ENCODE measurements at regions not wholly inside any gene's neighbourhood (a gene's known extent, or its start where the extent isn't known, plus 50 kb on each side); places are given as distances from the start of the nearest gene placed in this dataset.

- Histone ChIP-seq H3K27ac (no peak overlapping the region), H3K9me3 (no peaks in the 10 kb centered on the region), H3K27me3 (no peaks in the 10 kb centered on the region), H3K4me1 (no peaks in the 10 kb centered on the region), H3K4me3 (no peak overlapping the region), H3K36me3 (no peaks in the 10 kb centered on the region)
- DNase-seq (ENCODE audit: low spot score in 2 of 2) = no peak
- no peak for TF ChIP-seq POLR2AphosphoS5 (IDR thresholded peaks at IDR 0.05)
- no peak for TF ChIP-seq POLR2A (IDR thresholded peaks at IDR 0.05)
- TF ChIP-seq EP300 (IDR thresholded peaks at IDR 0.05) = no peak
- TF ChIP-seq CTCF (IDR thresholded peaks at IDR 0.05) = no peak
- 52% methylated on average over 2 of the region's 2 CpGs for WGBS
Observed at GRCh38 chr12:71018682-71019081, 98.1 kb upstream of the PTPRR start.

GRCh38 chr12:71014180-71014785, 93.7 kb upstream of the PTPRR start:
- 15% methylated on average over 2 of the region's 2 CpGs for WGBS
- H3K27ac ChIP-seq = no peak overlapping the region
- TF ChIP-seq CTCF (IDR thresholded peaks at IDR 0.05) (peak; percentile 11 to 36), POLR2A (IDR thresholded peaks at IDR 0.05) (no peak)
- no peak for DNase-seq (ENCODE audit: low spot score in 2 of 2)
- no peaks in the 10 kb centered on the region for H3K4me1 ChIP-seq
- no peaks in the 10 kb centered on the region for H3K9me3 ChIP-seq
- H3K27me3 ChIP-seq = no peaks in the 10 kb centered on the region
- no peaks in the 10 kb centered on the region for H3K36me3 ChIP-seq
- H3K4me3 ChIP-seq = no peak overlapping the region

DNA sequence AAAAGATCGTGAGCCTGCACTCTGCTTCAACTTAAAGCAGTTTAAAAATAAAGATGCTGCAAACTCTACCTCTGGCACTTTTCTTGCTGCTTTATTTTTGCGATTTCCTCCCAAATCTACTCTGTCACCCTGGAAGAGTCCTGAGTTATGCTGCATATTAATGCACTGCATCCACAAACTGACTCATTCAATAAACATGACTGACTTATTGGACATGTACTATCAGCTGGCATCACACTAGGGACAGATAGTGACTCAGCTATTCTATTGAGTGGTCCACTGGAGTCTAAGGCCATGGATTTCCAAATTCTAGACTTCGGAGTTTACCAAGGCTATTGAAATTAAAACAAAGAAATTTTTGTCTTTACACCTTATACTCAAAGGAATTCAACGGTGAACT, 90.7 kb upstream of the PTPRR start:
- Histone ChIP-seq H3K27ac (no peak overlapping the region), H3K4me1 (no peaks in the 10 kb centered on the region), H3K36me3 (no peaks in the 10 kb centered on the region), H3K27me3 (no peaks in the 10 kb centered on the region), H3K9me3 (no peaks in the 10 kb centered on the region), H3K4me3 (no peak overlapping the region)
- TF ChIP-seq EP300 (IDR thresholded peaks at IDR 0.05) = no peak
- no peak for TF ChIP-seq CTCF (IDR thresholded peaks at IDR 0.05)
- no peak for TF ChIP-seq POLR2AphosphoS5 (IDR thresholded peaks at IDR 0.05)
- no peak for TF ChIP-seq POLR2A (IDR thresholded peaks at IDR 0.05)
- WGBS = 76% methylated on average over 4 of the region's 4 CpGs
- no peak for DNase-seq (ENCODE audit: low spot score in 2 of 2)

- WGBS = 95% methylated on average over 1 of the region's 1 CpG
- H3K4me1 ChIP-seq = no peaks in the 10 kb centered on the region
- no peaks in the 10 kb centered on the region for H3K27me3 ChIP-seq
- no peaks in the 10 kb centered on the region for H3K9me3 ChIP-seq
- no peak for TF ChIP-seq POLR2AphosphoS5 (IDR thresholded peaks at IDR 0.05)
- no peak for TF ChIP-seq EP300 (IDR thresholded peaks at IDR 0.05)
- TF ChIP-seq CTCF (IDR thresholded peaks at IDR 0.05) = no peak
- TF ChIP-seq POLR2A (IDR thresholded peaks at IDR 0.05) = no peak
- DNase-seq (ENCODE audit: low spot score in 2 of 2) = no peak
- H3K36me3 ChIP-seq = no peaks in the 10 kb centered on the region
- H3K4me3 ChIP-seq = no peak overlapping the region
- no peak overlapping the region for H3K27ac ChIP-seq
Observed at GRCh38 chr12:71010143-71010479, 89.6 kb upstream of the PTPRR start.

GRCh38 chr12:71009430-71010142, 89.0 kb upstream of the PTPRR start:
- Histone ChIP-seq H3K4me1 (no peaks in the 10 kb centered on the region), H3K4me3 (no peak overlapping the region), H3K27ac (no peak overlapping the region), H3K27me3 (no peaks in the 10 kb centered on the region), H3K9me3 (no peaks in the 10 kb centered on the region), H3K36me3 (no peaks in the 10 kb centered on the region)
- TF ChIP-seq EP300 (IDR thresholded peaks at IDR 0.05) (no peak), POLR2A (IDR thresholded peaks at IDR 0.05) (no peak), POLR2AphosphoS5 (IDR thresholded peaks at IDR 0.05) (no peak), CTCF (IDR thresholded peaks at IDR 0.05) (no peak)
- WGBS = 63% methylated on average over 6 of the region's 6 CpGs
- no peak for DNase-seq (ENCODE audit: low spot score in 2 of 2)

All from suprapubic skin (tissue), 4 donors.